ENCODE measurements at regions not wholly inside any gene's neighbourhood (a gene's known extent, or its start where the extent isn't known, plus 50 kb on each side); places are given as distances from the start of the nearest gene placed in this dataset.

GRCh38 chr7:12851142-12851541 lies 163.7 kb downstream of the ARL4A start:
- Histone ChIP-seq H3K9ac (ENCODE audit: low read length) (no peak overlapping the region), H3K4me2 (ENCODE audit: low read length) (no peak overlapping the region), H3K79me2 (ENCODE audit: insufficient read depth, low read length) (no peaks in the 10 kb centered on the region), H3K4me1 (ENCODE audit: control insufficient read depth in 1 of 2, insufficient read depth in 2 of 2, low read length in 2 of 2) (no peaks in the 10 kb centered on the region), H3K27me3 (ENCODE audit: insufficient read depth, low read length) (no peaks in the 10 kb centered on the region), H2AFZ (ENCODE audit: low read depth, low read length, poor library complexity, severe bottlenecking) (no peak overlapping the region), H3K4me3 (replicated peaks in 1 of 2; ENCODE audit: low read depth in 1 of 2, low read length in 2 of 2) (no peak overlapping the region), H3K9me2 (ENCODE audit: insufficient read depth) (no peaks in the 10 kb centered on the region), H3K27ac (ENCODE audit: low read depth, low read length) (no peak overlapping the region), H3K36me3 (ENCODE audit: control insufficient read depth in 1 of 2, insufficient read depth in 2 of 2, low read length in 2 of 2) (no peaks in the 10 kb centered on the region), H4K20me1 (ENCODE audit: insufficient read depth) (no peaks in the 10 kb centered on the region), H3K9me3 (ENCODE audit: control insufficient read depth in 1 of 2, insufficient read depth in 1 of 2, low read depth in 1 of 2, low read length in 2 of 2) (no peaks in the 10 kb centered on the region)
- BruUV-seq (replicated peaks) = no TSS peak
- ATAC-seq = no peak
- intact Hi-C loops (cut with micrococcal nuclease) = no loop called here
- no peak for TF ChIP-seq POLR2A (IDR thresholded peaks at IDR 0.05; ENCODE audit: borderline replicate concordance, extremely low read depth, insufficient read depth, insufficient read length)
- TF ChIP-seq, protein P1, sequence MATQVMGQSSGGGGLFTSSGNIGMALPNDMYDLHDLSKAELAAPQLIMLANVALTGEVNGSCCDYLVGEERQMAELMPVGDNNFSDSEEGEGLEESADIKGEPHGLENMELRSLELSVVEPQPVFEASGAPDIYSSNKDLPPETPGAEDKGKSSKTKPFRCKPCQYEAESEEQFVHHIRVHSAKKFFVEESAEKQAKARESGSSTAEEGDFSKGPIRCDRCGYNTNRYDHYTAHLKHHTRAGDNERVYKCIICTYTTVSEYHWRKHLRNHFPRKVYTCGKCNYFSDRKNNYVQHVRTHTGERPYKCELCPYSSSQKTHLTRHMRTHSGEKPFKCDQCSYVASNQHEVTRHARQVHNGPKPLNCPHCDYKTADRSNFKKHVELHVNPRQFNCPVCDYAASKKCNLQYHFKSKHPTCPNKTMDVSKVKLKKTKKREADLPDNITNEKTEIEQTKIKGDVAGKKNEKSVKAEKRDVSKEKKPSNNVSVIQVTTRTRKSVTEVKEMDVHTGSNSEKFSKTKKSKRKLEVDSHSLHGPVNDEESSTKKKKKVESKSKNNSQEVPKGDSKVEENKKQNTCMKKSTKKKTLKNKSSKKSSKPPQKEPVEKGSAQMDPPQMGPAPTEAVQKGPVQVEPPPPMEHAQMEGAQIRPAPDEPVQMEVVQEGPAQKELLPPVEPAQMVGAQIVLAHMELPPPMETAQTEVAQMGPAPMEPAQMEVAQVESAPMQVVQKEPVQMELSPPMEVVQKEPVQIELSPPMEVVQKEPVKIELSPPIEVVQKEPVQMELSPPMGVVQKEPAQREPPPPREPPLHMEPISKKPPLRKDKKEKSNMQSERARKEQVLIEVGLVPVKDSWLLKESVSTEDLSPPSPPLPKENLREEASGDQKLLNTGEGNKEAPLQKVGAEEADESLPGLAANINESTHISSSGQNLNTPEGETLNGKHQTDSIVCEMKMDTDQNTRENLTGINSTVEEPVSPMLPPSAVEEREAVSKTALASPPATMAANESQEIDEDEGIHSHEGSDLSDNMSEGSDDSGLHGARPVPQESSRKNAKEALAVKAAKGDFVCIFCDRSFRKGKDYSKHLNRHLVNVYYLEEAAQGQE (IDR thresholded peaks at IDR 0.05; ENCODE audit: low read depth) = no peak
- TF ChIP-seq SP1 (IDR thresholded peaks at IDR 0.05; ENCODE audit: low read depth) = no peak
- TF ChIP-seq SIN3A (IDR thresholded peaks at IDR 0.05; ENCODE audit: low read depth) = no peak
- TF ChIP-seq, protein P2, sequence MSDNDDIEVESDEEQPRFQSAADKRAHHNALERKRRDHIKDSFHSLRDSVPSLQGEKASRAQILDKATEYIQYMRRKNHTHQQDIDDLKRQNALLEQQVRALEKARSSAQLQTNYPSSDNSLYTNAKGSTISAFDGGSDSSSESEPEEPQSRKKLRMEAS (IDR thresholded peaks at IDR 0.05) = no peak
- TF ChIP-seq YY1 (IDR thresholded peaks at IDR 0.05; ENCODE audit: extremely low read depth, insufficient replicate concordance, low read depth, low read length) = no peak
- no peak for TF ChIP-seq ATF3 (IDR thresholded peaks at IDR 0.05)
- TF ChIP-seq TCF7L2 (IDR thresholded peaks at IDR 0.05; ENCODE audit: borderline replicate concordance, extremely low read depth, insufficient read depth, insufficient read length) = no peak
- no peak for TF ChIP-seq FOSL1 (IDR thresholded peaks at IDR 0.05; ENCODE audit: low read depth)
- no peak for TF ChIP-seq ZFX (IDR thresholded peaks at IDR 0.05)
- no peak for TF ChIP-seq CEBPB (IDR thresholded peaks at IDR 0.05; ENCODE audit: low read depth)
- no peak for TF ChIP-seq EGR1 (IDR thresholded peaks at IDR 0.05; ENCODE audit: low read depth)
- TF ChIP-seq, protein P3, sequence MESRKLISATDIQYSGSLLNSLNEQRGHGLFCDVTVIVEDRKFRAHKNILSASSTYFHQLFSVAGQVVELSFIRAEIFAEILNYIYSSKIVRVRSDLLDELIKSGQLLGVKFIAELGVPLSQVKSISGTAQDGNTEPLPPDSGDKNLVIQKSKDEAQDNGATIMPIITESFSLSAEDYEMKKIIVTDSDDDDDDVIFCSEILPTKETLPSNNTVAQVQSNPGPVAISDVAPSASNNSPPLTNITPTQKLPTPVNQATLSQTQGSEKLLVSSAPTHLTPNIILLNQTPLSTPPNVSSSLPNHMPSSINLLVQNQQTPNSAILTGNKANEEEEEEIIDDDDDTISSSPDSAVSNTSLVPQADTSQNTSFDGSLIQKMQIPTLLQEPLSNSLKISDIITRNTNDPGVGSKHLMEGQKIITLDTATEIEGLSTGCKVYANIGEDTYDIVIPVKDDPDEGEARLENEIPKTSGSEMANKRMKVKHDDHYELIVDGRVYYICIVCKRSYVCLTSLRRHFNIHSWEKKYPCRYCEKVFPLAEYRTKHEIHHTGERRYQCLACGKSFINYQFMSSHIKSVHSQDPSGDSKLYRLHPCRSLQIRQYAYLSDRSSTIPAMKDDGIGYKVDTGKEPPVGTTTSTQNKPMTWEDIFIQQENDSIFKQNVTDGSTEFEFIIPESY (IDR thresholded peaks at IDR 0.05; ENCODE audit: extremely low read depth, insufficient replicate concordance, low read length) = no peak
- no peak for TF ChIP-seq SRF (IDR thresholded peaks at IDR 0.05; ENCODE audit: low read depth)
- no peak for TF ChIP-seq POLR2AphosphoS5 (IDR thresholded peaks at IDR 0.05; ENCODE audit: low read depth, low read length)
- no peak for TF ChIP-seq EZH2phosphoT487 (IDR thresholded peaks at IDR 0.05; ENCODE audit: borderline replicate concordance)
- TF ChIP-seq EZH2 (IDR thresholded peaks at IDR 0.05) = no peak
- no peak for TF ChIP-seq CTCF (IDR thresholded peaks at IDR 0.05 in 2 of 3, conservative IDR thresholded peaks at IDR 0.05 in 1 of 3; ENCODE audit: borderline replicate concordance in 1 of 3, insufficient read depth in 1 of 3, low read depth in 2 of 3, low read length in 2 of 3)
- TF ChIP-seq ELF1 (IDR thresholded peaks at IDR 0.05; ENCODE audit: borderline replicate concordance, low read depth) = no peak
- TF ChIP-seq CBX3 (IDR thresholded peaks at IDR 0.05; ENCODE audit: low read depth) = no peak
- no peak for DNase-seq (ENCODE audit: low read depth, low spot score)
- POLR2A ChIA-PET = no interaction called here
- CTCF ChIA-PET = no interaction called here
- RAD21 ChIA-PET (ENCODE audit: low non-redundant PET in 1 of 2, low total read pairs in 2 of 2, uncharacterized antibody in 2 of 2, unreplicated experiment in 2 of 2) = no interaction called here

All from HCT116 (cell line).